SK-N-SH treated with all-trans-retinoic acid at 6 μM for 48 hours (cell line): ENCODE measurements at regions not wholly inside any gene's neighbourhood (a gene's known extent, or its start where the extent isn't known, plus 50 kb on each side); places are given as distances from the start of the nearest gene placed in this dataset.

Experiments
- ATAC-seq: fragments of 200-7000 bp; cut with Tn5 transposase; 3 replicates; pipeline ENCODE4 v1.9.1; 2020; ENCODE audit warnings: mild to moderate bottlenecking, moderate library complexity
- ARNTL ChIP-seq: fragments of 450-650 bp; formaldehyde crosslinking; IDR thresholded peaks from 2 replicates; pipeline ENCODE4 v1.5.0; 2020; ENCODE audit warnings: low read depth, mild to moderate bottlenecking, moderate library complexity, borderline replicate concordance
- BACH2 ChIP-seq: fragments of 250-450 bp; sonication (Bioruptor Pico); IDR thresholded peaks from 2 replicates; pipeline ENCODE4 v1.9.0; 2021; ENCODE audit warnings: mild to moderate bottlenecking, borderline replicate concordance
- CSDC2 ChIP-seq: fragments of 250-450 bp; sonication (Bioruptor Pico); IDR thresholded peaks from 2 replicates; pipeline ENCODE4 v1.5.0; 2020; ENCODE audit warnings: mild to moderate bottlenecking, moderate library complexity
- GLIS3 ChIP-seq: fragments of 250-450 bp; sonication (Bioruptor Pico); IDR thresholded peaks from 2 replicates; pipeline ENCODE4 v1.5.0; 2020; ENCODE audit warnings: mild to moderate bottlenecking, moderate library complexity
- ISL1 ChIP-seq: fragments of 250-450 bp; sonication (Bioruptor Pico); IDR thresholded peaks from 2 replicates; pipeline ENCODE4 v2.1.2; 2022; ENCODE audit warnings: mild to moderate bottlenecking, moderate library complexity
- OSR1 ChIP-seq: fragments of 250-450 bp; sonication (Bioruptor Pico); IDR thresholded peaks from 2 replicates; pipeline ENCODE4 v1.8.0; 2022; ENCODE audit warnings: moderate library complexity, mild to moderate bottlenecking, inconsistent platforms
- PPARA ChIP-seq: fragments of 250-450 bp; sonication (Bioruptor Pico); IDR thresholded peaks from 2 replicates; pipeline ENCODE4 v1.5.0; 2020; ENCODE audit warnings: mild to moderate bottlenecking, borderline replicate concordance
- RARB ChIP-seq: fragments of 250-450 bp; sonication (Bioruptor Pico); IDR thresholded peaks from 2 replicates; pipeline ENCODE4 v1.8.0; 2021; ENCODE audit warnings: mild to moderate bottlenecking, moderate library complexity
- SNAI2 ChIP-seq: fragments of 250-450 bp; sonication (Bioruptor Pico); IDR thresholded peaks from 2 replicates; pipeline ENCODE4 v1.5.0; 2020; ENCODE audit warnings: mild to moderate bottlenecking, moderate library complexity
- TCF4 ChIP-seq: fragments of 250-450 bp; sonication (Bioruptor Pico); IDR thresholded peaks from 2 replicates; pipeline ENCODE4 v1.8.0; 2021; ENCODE audit warnings: mild to moderate bottlenecking, moderate library complexity, borderline replicate concordance
- TOX ChIP-seq: fragments of 250-450 bp; sonication (Bioruptor Pico); IDR thresholded peaks from 2 replicates; pipeline ENCODE4 v1.8.0; 2021; ENCODE audit warnings: mild to moderate bottlenecking, moderate library complexity, borderline replicate concordance
- ZFP3 ChIP-seq: fragments of 250-450 bp; sonication (Bioruptor Pico); IDR thresholded peaks from 2 replicates; pipeline ENCODE4 v1.5.0; 2020; ENCODE audit warnings: mild to moderate bottlenecking, moderate library complexity
- ZFP30 ChIP-seq: fragments of 450-650 bp; formaldehyde crosslinking; IDR thresholded peaks from 2 replicates; pipeline ENCODE4 v1.5.0; 2022; ENCODE audit warnings: mild to moderate bottlenecking, moderate library complexity
- ZNF565 ChIP-seq: fragments of 450-650 bp; formaldehyde crosslinking; conservative IDR thresholded peaks from 2 replicates; pipeline ENCODE4 v1.5.0; 2020; ENCODE audit warnings: low read depth, mild to moderate bottlenecking, moderate library complexity
- ZNF70 ChIP-seq: fragments of 450-650 bp; formaldehyde crosslinking; IDR thresholded peaks from 2 replicates; pipeline ENCODE4 v1.5.0; 2020; ENCODE audit warnings: mild to moderate bottlenecking, moderate library complexity
- ZNF8 ChIP-seq: fragments of 450-650 bp; formaldehyde crosslinking; IDR thresholded peaks from 2 replicates; pipeline ENCODE4 v1.5.0; 2020; ENCODE audit warnings: mild to moderate bottlenecking, moderate library complexity
- TF ChIP-seq, protein P1 (sequence below): fragments of 250-450 bp; sonication (Bioruptor Pico); IDR thresholded peaks from 2 replicates; pipeline ENCODE4 v1.8.0; 2021; ENCODE audit warnings: low read depth, mild to moderate bottlenecking, moderate library complexity, borderline replicate concordance
- TF ChIP-seq, protein P2 (sequence below): fragments of 250-450 bp; sonication (Bioruptor Pico); IDR thresholded peaks from 2 replicates; pipeline ENCODE4 v1.5.0; 2020; ENCODE audit warnings: mild to moderate bottlenecking, moderate library complexity
- TF ChIP-seq, protein P3 (sequence below): fragments of 250-450 bp; sonication (Bioruptor Pico); IDR thresholded peaks from 2 replicates; pipeline ENCODE4 v1.5.1; 2020; ENCODE audit warnings: low read depth, mild to moderate bottlenecking, moderate library complexity
- TF ChIP-seq, protein P4 (sequence below): fragments of 250-450 bp; sonication (Bioruptor Pico); IDR thresholded peaks from 2 replicates; pipeline ENCODE4 v1.5.1; 2021; ENCODE audit warnings: mild to moderate bottlenecking, moderate library complexity
- TF ChIP-seq, protein P5 (sequence below): fragments of 250-450 bp; sonication (Bioruptor Pico); IDR thresholded peaks from 2 replicates; pipeline ENCODE4 v1.8.0; 2020; ENCODE audit warnings: mild to moderate bottlenecking, moderate library complexity, borderline replicate concordance

DNA sequence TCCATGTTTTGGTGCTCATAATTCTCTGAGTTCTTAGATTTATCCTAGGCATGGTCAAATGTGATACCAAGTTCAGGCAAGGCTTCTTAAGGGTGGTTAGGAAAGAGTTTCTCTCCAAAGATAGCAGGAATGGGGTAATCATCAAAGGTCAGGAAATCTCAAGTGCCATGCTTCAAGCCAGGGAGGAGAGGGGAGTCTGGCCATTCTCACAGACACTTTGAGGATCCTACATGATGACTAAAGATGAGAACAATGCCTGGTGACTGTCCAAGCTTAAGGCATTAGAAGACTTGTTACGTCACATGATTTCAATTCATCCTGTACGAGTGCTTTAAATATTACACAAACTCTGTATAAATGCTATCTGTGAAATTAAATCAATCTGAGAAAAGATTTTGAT, 59.4 kb downstream of the POM121L12 start:
- TF ChIP-seq ZNF565 (CRISPR knock-in tag) (no peak), TOX (CRISPR knock-in tag) (no peak)
- TF ChIP-seq, protein P1, sequence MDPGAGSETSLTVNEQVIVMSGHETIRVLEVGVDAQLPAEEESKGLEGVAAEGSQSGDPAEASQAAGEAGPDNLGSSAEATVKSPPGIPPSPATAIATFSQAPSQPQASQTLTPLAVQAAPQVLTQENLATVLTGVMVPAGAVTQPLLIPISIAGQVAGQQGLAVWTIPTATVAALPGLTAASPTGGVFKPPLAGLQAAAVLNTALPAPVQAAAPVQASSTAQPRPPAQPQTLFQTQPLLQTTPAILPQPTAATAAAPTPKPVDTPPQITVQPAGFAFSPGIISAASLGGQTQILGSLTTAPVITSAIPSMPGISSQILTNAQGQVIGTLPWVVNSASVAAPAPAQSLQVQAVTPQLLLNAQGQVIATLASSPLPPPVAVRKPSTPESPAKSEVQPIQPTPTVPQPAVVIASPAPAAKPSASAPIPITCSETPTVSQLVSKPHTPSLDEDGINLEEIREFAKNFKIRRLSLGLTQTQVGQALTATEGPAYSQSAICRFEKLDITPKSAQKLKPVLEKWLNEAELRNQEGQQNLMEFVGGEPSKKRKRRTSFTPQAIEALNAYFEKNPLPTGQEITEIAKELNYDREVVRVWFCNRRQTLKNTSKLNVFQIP (CRISPR knock-in tag): no peak
- TF ChIP-seq, protein P2, sequence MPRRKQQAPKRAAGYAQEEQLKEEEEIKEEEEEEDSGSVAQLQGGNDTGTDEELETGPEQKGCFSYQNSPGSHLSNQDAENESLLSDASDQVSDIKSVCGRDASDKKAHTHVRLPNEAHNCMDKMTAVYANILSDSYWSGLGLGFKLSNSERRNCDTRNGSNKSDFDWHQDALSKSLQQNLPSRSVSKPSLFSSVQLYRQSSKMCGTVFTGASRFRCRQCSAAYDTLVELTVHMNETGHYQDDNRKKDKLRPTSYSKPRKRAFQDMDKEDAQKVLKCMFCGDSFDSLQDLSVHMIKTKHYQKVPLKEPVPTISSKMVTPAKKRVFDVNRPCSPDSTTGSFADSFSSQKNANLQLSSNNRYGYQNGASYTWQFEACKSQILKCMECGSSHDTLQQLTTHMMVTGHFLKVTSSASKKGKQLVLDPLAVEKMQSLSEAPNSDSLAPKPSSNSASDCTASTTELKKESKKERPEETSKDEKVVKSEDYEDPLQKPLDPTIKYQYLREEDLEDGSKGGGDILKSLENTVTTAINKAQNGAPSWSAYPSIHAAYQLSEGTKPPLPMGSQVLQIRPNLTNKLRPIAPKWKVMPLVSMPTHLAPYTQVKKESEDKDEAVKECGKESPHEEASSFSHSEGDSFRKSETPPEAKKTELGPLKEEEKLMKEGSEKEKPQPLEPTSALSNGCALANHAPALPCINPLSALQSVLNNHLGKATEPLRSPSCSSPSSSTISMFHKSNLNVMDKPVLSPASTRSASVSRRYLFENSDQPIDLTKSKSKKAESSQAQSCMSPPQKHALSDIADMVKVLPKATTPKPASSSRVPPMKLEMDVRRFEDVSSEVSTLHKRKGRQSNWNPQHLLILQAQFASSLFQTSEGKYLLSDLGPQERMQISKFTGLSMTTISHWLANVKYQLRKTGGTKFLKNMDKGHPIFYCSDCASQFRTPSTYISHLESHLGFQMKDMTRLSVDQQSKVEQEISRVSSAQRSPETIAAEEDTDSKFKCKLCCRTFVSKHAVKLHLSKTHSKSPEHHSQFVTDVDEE (CRISPR knock-in tag): no peak
- no peak for ATAC-seq

DNA sequence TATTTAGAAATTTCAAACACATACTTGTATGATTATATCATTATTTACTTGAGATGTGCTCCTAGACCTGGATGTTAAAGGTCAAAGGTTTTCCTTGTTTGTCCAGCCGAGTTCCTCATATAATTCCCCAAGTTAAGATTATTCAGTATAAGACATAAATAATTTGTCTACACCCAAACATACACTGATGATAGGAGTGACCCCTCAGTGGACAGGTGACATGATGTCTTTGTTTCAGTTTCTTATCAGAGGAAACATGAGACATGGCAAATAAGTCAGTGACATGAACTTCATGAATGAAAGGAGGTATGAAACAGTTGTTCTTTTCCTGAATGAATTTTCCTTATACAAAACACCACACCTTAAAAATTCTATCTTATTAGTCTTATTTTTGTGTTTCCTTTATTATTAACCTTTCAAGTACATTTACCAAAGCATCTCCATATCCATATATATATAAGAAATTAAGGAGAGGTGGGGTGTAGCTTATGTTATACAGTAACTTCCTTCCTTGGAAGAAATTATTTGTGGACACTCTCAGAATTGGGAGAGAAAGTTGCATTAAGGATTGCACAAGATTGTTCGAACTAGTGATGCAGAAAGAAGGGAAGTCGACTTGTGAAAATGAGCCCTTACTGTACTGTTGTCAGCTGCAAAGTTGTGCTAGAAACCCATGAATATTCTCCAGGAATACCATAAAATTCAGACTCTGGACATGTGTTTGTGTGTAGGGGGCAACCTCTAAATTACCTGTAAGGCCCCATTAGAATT, 60.5 kb downstream of the POM121L12 start:
- no peak for ATAC-seq
- TF ChIP-seq ISL1 (CRISPR knock-in tag) (no peak), TCF4 (no peak), GLIS3 (CRISPR knock-in tag) (no peak), SNAI2 (CRISPR knock-in tag) (no peak), ZNF8 (CRISPR knock-in tag) (no peak), PPARA (CRISPR knock-in tag) (no peak), ZFP3 (CRISPR knock-in tag) (no peak), TOX (CRISPR knock-in tag) (no peak), BACH2 (CRISPR knock-in tag) (no peak), ZFP30 (no peak), CSDC2 (CRISPR knock-in tag) (no peak), RARB (CRISPR knock-in tag) (no peak)
- TF ChIP-seq, protein P3, sequence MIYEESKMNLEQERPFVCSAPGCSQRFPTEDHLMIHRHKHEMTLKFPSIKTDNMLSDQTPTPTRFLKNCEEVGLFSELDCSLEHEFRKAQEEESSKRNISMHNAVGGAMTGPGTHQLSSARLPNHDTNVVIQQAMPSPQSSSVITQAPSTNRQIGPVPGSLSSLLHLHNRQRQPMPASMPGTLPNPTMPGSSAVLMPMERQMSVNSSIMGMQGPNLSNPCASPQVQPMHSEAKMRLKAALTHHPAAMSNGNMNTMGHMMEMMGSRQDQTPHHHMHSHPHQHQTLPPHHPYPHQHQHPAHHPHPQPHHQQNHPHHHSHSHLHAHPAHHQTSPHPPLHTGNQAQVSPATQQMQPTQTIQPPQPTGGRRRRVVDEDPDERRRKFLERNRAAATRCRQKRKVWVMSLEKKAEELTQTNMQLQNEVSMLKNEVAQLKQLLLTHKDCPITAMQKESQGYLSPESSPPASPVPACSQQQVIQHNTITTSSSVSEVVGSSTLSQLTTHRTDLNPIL (CRISPR knock-in tag): no peak
- TF ChIP-seq, protein P4, sequence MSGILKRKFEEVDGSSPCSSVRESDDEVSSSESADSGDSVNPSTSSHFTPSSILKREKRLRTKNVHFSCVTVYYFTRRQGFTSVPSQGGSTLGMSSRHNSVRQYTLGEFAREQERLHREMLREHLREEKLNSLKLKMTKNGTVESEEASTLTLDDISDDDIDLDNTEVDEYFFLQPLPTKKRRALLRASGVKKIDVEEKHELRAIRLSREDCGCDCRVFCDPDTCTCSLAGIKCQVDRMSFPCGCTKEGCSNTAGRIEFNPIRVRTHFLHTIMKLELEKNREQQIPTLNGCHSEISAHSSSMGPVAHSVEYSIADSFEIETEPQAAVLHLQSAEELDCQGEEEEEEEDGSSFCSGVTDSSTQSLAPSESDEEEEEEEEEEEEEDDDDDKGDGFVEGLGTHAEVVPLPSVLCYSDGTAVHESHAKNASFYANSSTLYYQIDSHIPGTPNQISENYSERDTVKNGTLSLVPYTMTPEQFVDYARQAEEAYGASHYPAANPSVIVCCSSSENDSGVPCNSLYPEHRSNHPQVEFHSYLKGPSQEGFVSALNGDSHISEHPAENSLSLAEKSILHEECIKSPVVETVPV (CRISPR knock-in tag): no peak
- TF ChIP-seq, protein P1 (CRISPR knock-in tag): no peak
- TF ChIP-seq, protein P5, sequence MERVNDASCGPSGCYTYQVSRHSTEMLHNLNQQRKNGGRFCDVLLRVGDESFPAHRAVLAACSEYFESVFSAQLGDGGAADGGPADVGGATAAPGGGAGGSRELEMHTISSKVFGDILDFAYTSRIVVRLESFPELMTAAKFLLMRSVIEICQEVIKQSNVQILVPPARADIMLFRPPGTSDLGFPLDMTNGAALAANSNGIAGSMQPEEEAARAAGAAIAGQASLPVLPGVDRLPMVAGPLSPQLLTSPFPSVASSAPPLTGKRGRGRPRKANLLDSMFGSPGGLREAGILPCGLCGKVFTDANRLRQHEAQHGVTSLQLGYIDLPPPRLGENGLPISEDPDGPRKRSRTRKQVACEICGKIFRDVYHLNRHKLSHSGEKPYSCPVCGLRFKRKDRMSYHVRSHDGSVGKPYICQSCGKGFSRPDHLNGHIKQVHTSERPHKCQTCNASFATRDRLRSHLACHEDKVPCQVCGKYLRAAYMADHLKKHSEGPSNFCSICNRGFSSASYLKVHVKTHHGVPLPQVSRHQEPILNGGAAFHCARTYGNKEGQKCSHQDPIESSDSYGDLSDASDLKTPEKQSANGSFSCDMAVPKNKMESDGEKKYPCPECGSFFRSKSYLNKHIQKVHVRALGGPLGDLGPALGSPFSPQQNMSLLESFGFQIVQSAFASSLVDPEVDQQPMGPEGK: no peak

DNA sequence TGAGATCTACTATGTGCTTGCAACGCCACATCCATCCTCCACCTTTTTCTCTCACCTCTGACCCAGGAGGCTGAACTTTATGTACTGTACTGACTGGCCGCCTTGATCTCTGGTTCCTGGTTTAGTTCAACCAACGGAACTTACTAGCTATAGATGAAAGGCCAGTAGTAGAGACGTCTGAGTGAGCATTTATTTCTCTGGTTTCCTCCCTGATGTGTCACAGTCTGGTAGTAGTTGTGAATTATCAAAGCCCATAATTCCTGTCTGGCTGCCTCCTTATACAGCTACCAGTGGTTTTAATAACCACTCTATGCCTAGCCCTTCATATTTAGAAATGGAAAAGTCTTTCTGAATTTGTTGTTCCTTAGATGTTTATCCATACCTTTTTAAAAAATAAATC, 64.7 kb downstream of the POM121L12 start:
- ATAC-seq: no peak
- TF ChIP-seq TCF4 (no peak), ARNTL (CRISPR knock-in tag) (no peak), ZNF70 (CRISPR knock-in tag) (no peak), CSDC2 (CRISPR knock-in tag) (no peak), SNAI2 (CRISPR knock-in tag) (no peak), ZNF565 (CRISPR knock-in tag) (no peak), ISL1 (CRISPR knock-in tag) (no peak), OSR1 (CRISPR knock-in tag) (no peak)
- TF ChIP-seq, protein P5: no peak
